HuH-7.5 (cell line): ENCODE measurements at regions not wholly inside any gene's neighbourhood (a gene's known extent, or its start where the extent isn't known, plus 50 kb on each side); places are given as distances from the start of the nearest gene placed in this dataset.
A peak's percentile ranks its signal among the peaks of the same experiment; 100 is the strongest.
"Not testable (repeated sequence)": the region's sequence is repeated elsewhere in the genome, so short reads cannot be mapped to it uniquely, and the experiment has no call there.

Experiments used
- DNase-seq: peaks from one replicate; pipeline ENCODE4 v3.0.0; 2011; ENCODE audit warnings: low spot score

GRCh38 chr2:83251321-83251872 lies 1207.7 kb downstream of the SUCLG1 start:
- no peak for DNase-seq

GRCh38 chr2:83245806-83246537 lies 1213.1 kb downstream of the SUCLG1 start:
- DNase-seq: not testable (repeated sequence)

GRCh38 chr2:83240611-83241010 lies 1218.5 kb downstream of the SUCLG1 start:
- no peak for DNase-seq

- no peak for DNase-seq
Measured at GRCh38 chr2:83238111-83238510, 1221.0 kb downstream of the SUCLG1 start.

- DNase-seq: no peak
Measured at GRCh38 chr2:83234246-83234645, 1224.8 kb downstream of the SUCLG1 start.

- DNase-seq: no peak
Measured at GRCh38 chr2:83233781-83234180, 1225.3 kb downstream of the SUCLG1 start.

GRCh38 chr2:83233326-83233725 lies 1225.8 kb downstream of the SUCLG1 start:
- peak; percentile 4 for DNase-seq

- DNase-seq: no peak
Measured at GRCh38 chr2:83229443-83229842, 1229.6 kb downstream of the SUCLG1 start.

GRCh38 chr2:83224591-83225200 lies 1234.4 kb downstream of the SUCLG1 start:
- no peak for DNase-seq

GRCh38 chr2:83221258-83221657 lies 1237.8 kb downstream of the SUCLG1 start:
- DNase-seq: no peak

GRCh38 chr2:83217854-83218253 lies 1241.2 kb downstream of the SUCLG1 start:
- no peak for DNase-seq

- no peak for DNase-seq
Measured at GRCh38 chr2:83196225-83196624, 1262.9 kb downstream of the SUCLG1 start.

- DNase-seq: no peak
Measured at GRCh38 chr2:83191316-83191715, 1267.8 kb downstream of the SUCLG1 start.

GRCh38 chr2:83186105-83186760 lies 1272.8 kb downstream of the SUCLG1 start:
- no peak for DNase-seq

- not testable (repeated sequence) for DNase-seq
Measured at GRCh38 chr2:83180862-83181530, 1278.1 kb downstream of the SUCLG1 start.

GRCh38 chr2:83176539-83176938 lies 1282.5 kb downstream of the SUCLG1 start:
- DNase-seq: no peak

GRCh38 chr2:83172841-83173240 lies 1286.2 kb downstream of the SUCLG1 start:
- DNase-seq: no peak

- no peak for DNase-seq
Measured at GRCh38 chr2:83168377-83168776, 1290.7 kb downstream of the SUCLG1 start.

- DNase-seq: no peak
Measured at GRCh38 chr2:83162421-83162820, 1296.7 kb downstream of the SUCLG1 start.

- no peak for DNase-seq
Measured at GRCh38 chr2:83160571-83160970, 1298.5 kb downstream of the SUCLG1 start.

- DNase-seq: no peak
Measured at GRCh38 chr2:83155826-83156225, 1303.3 kb downstream of the SUCLG1 start.

- no peak for DNase-seq
Measured at GRCh38 chr2:83143946-83144345, 1315.1 kb downstream of the SUCLG1 start.
